IPS DF 6.9 (cell line): ENCODE measurements at regions not wholly inside any gene's neighbourhood (a gene's known extent, or its start where the extent isn't known, plus 50 kb on each side); places are given as distances from the start of the nearest gene placed in this dataset.

Experiments
- DNase-seq: peaks from one replicate; pipeline ENCODE4 v3.0.0-alpha.2; 2013; ENCODE audit warnings: low read depth, low spot score
- H3K27ac ChIP-seq: one replicate; pipeline ENCODE4 v1.5.1; 2013; ENCODE audit warnings: low read length, control low read depth
- H3K27me3 ChIP-seq: 2 replicates; pipeline ENCODE4 v1.6.1; 2013; ENCODE audit warnings: mild to moderate bottlenecking, low read length; ENCODE audit not compliant: control insufficient read depth, insufficient read depth
- H3K36me3 ChIP-seq: 2 replicates; pipeline ENCODE4 v1.6.1; 2013; ENCODE audit warnings: low read length; ENCODE audit not compliant: control insufficient read depth, insufficient read depth
- H3K4me1 ChIP-seq: 2 replicates; pipeline ENCODE4 v1.6.1; 2013; ENCODE audit warnings: low read length; ENCODE audit not compliant: control insufficient read depth, insufficient read depth
- H3K4me3 ChIP-seq: 2 replicates; pipeline ENCODE4 v1.5.1; 2013; ENCODE audit warnings: mild to moderate bottlenecking, low read length
- H3K9me3 ChIP-seq: 2 replicates; pipeline ENCODE4 v1.6.1; 2013; ENCODE audit warnings: low read length, inconsistent platforms; ENCODE audit not compliant: control insufficient read depth, insufficient read depth
- WGBS: extraction: QIAGEN DNeasy Blood & Tissue Kit; methylation state at CpG from one replicate; pipeline ENCODE4 v1.1.7; 2013; ENCODE audit warnings: mixed read lengths, missing lambda C conversion rate; ENCODE audit not compliant: insufficient read length, insufficient coverage; 5-methylcytosine and 5-hydroxymethylcytosine counted together

GRCh38 chr18:64893349-64893748 lies 744.5 kb upstream of the LINC00305 start:
- Histone ChIP-seq H3K27me3 (no peaks in the 10 kb centered on the region), H3K27ac (no peak overlapping the region), H3K4me3 (no peak overlapping the region), H3K4me1 (no peaks in the 10 kb centered on the region), H3K9me3 (no peaks in the 10 kb centered on the region; the same call in 1 of the 2 replicates), H3K36me3 (no peaks in the 10 kb centered on the region)
- no peak for DNase-seq
- no CpG with 5 or more reads among the region's 3 CpGs for WGBS

GRCh38 chr18:64888956-64889355 lies 740.1 kb upstream of the LINC00305 start:
- WGBS, result no CpG with 5 or more reads among the region's 4 CpGs
- Histone ChIP-seq H3K27me3 (no peaks in the 10 kb centered on the region), H3K27ac (no peak overlapping the region)

DNA sequence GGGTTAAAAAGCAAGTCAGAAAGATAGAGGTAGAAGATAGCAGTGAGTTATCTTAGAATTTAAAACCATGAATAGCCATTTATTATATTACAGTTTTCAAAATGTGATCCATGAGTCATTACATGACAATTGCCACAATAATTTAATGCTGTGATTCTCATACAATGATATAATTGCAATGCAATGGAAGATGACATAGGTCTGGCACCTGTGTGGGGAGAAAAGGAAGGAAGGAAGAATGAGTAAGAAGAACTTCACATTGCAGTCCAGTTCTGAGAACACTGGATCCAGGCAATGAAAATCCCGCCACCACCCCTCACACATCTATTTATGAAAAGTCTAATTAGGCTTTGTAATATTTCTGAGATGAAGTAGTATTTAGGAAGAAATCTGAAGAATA lies 738.1 kb upstream of the LINC00305 start:
- no peak overlapping the region for H3K27ac ChIP-seq
- WGBS, result no CpG with 5 or more reads among the region's 1 CpG
- no peak for DNase-seq
- H3K9me3 ChIP-seq, result no peaks in the 10 kb centered on the region
- H3K36me3 ChIP-seq, result no peaks in the 10 kb centered on the region
- H3K4me3 ChIP-seq, result no peak overlapping the region
- H3K27me3 ChIP-seq, result no peaks in the 10 kb centered on the region
- H3K4me1 ChIP-seq, result no peaks in the 10 kb centered on the region

More at GRCh38 chr18:64888956-64889355, 740.1 kb upstream of the LINC00305 start:
- H3K4me1 ChIP-seq, result no peaks in the 10 kb centered on the region
- no peak for DNase-seq
- no peaks in the 10 kb centered on the region; the same call in 1 of the 2 replicates for H3K9me3 ChIP-seq
- no peaks in the 10 kb centered on the region for H3K36me3 ChIP-seq
- no peak overlapping the region for H3K4me3 ChIP-seq

- no peak for DNase-seq
- no CpG with 5 or more reads among the region's 3 CpGs for WGBS
- Histone ChIP-seq H3K36me3 (no peaks in the 10 kb centered on the region), H3K4me3 (no peak overlapping the region), H3K4me1 (no peaks in the 10 kb centered on the region), H3K27ac (no peak overlapping the region), H3K9me3 (no peaks in the 10 kb centered on the region), H3K27me3 (no peaks in the 10 kb centered on the region)
Measured at GRCh38 chr18:64882896-64883295, 734.0 kb upstream of the LINC00305 start.

DNA sequence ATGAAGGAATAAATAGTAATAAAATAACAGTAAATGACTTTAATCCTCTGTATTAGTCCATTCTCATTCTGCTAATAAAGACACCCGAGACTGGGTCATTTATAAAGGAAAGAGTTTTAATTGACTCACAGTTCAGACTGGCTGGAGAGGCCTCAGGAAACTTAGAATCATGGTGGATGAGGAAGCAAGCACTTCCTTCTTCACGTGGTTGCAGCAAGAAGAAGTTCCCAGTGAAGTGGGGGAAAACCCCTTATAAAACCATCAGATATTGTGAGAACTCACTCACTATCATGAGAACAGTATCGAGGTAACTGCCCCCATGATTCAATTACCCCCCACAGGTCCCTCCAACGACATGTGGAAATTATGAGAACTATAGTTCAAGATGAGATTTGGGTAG lies 727.9 kb upstream of the LINC00305 start:
- Histone ChIP-seq H3K36me3 (no peaks in the 10 kb centered on the region), H3K4me3 (no peak overlapping the region), H3K9me3 (no peaks in the 10 kb centered on the region), H3K27me3 (no peaks in the 10 kb centered on the region), H3K27ac (no peak overlapping the region), H3K4me1 (no peaks in the 10 kb centered on the region)
- WGBS, result no CpG with 5 or more reads among the region's 4 CpGs
- no peak for DNase-seq

DNA sequence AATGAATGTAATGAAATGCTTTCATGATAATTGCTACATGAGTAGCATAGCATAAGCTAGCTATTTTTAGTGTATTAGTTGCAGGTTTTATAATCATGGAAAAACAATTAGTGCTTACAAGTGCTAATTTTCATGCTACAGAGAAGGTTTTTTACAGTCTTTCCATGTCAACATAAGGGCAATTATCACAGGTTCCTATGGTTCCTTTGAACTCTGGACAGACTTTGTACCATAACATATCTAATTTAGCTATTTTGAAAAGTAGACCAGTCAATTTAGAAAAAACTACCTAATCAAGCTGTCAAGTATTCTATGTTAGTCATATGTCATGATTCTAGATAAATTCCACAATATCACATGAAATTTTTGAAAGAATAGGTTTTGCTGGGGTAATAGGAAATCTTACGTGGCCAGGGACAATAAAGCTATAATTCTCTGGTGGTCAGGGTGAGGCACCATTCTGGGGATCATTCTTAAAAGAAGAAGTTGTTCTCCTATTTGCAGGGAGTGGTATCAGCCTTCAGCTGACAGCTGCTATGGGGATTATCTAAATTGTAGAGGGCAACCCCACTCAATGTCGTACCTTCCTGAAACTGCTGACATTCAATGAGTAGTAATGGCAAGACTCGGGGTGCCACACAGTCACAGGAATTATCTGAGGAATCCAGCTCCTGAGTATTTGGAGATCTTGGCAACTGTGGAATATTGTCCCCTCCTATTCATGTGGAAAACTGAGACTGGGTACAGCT lies 724.0 kb upstream of the LINC00305 start:
- no peaks in the 10 kb centered on the region for H3K9me3 ChIP-seq
- H3K4me3 ChIP-seq, result no peak overlapping the region
- no peak overlapping the region for H3K27ac ChIP-seq
- DNase-seq, result no peak
- WGBS, result no CpG with 5 or more reads among the region's 3 CpGs
- H3K4me1 ChIP-seq, result no peaks in the 10 kb centered on the region
- H3K27me3 ChIP-seq, result no peaks in the 10 kb centered on the region
- H3K36me3 ChIP-seq, result no peaks in the 10 kb centered on the region

DNA sequence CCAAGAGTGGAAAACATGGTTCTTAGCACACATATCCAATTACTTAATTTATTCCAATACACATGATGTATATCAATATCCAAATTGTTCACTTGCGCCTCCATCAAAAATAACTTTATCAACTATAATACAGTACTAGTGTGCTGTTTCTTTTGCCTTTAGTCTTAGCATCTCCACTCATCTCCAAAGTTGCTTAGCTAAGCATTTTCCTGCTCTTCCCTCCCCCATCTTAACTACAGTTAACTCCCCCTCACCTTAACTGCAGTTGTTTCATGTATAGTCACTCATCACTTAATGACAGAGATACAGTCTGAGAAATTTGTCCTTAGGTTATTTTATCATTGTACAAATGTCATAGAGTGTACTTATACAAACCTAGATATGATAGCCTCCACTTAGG lies 705.2 kb upstream of the LINC00305 start:
- DNase-seq, result no peak
- WGBS, result 100% methylated on average over 1 of the region's 1 CpG
- Histone ChIP-seq H3K27me3 (no peaks in the 10 kb centered on the region), H3K4me3 (no peak overlapping the region), H3K27ac (no peak overlapping the region), H3K9me3 (no peaks in the 10 kb centered on the region), H3K36me3 (no peaks in the 10 kb centered on the region), H3K4me1 (peaks cover 2% of the 10 kb centered on the region; the same call in 1 of the 2 replicates)

DNA sequence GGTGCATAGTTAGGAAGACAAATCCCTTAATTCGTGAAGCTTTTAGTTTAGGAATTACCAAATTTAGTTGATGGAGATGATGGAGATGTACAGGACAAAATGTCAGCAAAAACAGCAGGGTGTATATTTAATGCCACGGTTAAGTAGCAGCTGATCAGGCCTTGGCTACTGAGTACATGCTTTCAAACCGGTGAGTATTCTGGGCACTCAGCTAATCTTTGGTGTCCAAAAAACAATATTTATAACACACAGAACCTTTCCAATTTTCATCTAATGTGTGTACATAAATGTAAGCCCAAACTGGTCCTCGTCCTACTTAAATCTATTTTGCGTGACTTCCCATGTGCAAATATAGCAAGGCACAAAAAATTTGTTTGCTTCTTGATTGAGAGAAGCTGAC lies 703.4 kb upstream of the LINC00305 start:
- H3K4me3 ChIP-seq, result no peak overlapping the region
- DNase-seq, result no peak
- no peaks in the 10 kb centered on the region for H3K36me3 ChIP-seq
- no peaks in the 10 kb centered on the region for H3K4me1 ChIP-seq
- WGBS, result no CpG with 5 or more reads among the region's 5 CpGs
- H3K27me3 ChIP-seq, result no peaks in the 10 kb centered on the region
- H3K27ac ChIP-seq, result no peak overlapping the region
- no peaks in the 10 kb centered on the region for H3K9me3 ChIP-seq

GRCh38 chr18:64851726-64852125 lies 702.8 kb upstream of the LINC00305 start:
- no CpG with 5 or more reads among the region's 6 CpGs for WGBS

GRCh38 chr18:64850791-64851190 lies 701.9 kb upstream of the LINC00305 start:
- WGBS, result no CpG with 5 or more reads among the region's 1 CpG
- Histone ChIP-seq H3K27me3 (no peaks in the 10 kb centered on the region), H3K36me3 (no peaks in the 10 kb centered on the region), H3K4me3 (no peak overlapping the region), H3K9me3 (no peaks in the 10 kb centered on the region), H3K4me1 (no peaks in the 10 kb centered on the region), H3K27ac (no peak overlapping the region)
- DNase-seq, result no peak

More at GRCh38 chr18:64851726-64852125, 702.8 kb upstream of the LINC00305 start:
- H3K9me3 ChIP-seq, result no peaks in the 10 kb centered on the region
- H3K36me3 ChIP-seq, result no peaks in the 10 kb centered on the region
- no peak overlapping the region for H3K27ac ChIP-seq
- no peak for DNase-seq
- H3K4me1 ChIP-seq, result no peaks in the 10 kb centered on the region
- no peak overlapping the region for H3K4me3 ChIP-seq
- H3K27me3 ChIP-seq, result no peaks in the 10 kb centered on the region
